ENCODE measurements at regions not wholly inside any gene's neighbourhood (a gene's known extent, or its start where the extent isn't known, plus 50 kb on each side); places are given as distances from the start of the nearest gene placed in this dataset.

DNA sequence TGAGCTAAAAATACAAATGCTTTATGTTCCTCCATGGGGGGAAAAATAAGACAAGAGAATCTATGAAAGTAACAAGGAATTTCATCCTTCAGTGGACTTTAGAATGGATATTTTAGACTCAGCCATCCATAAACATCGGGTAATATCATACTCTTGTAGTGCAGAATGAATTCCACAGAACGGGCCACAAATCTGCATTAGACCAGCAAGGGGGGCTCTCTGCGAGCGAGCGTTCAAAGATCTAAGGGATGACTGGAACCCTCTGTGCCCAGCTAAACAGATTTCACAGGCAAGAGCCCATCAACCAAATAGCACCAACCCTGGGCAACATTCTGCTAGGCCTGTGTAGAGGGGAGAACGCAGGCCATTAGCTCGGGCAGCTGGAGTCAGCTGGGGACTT, 537.9 kb upstream of the CDH11 start:
- DNase-seq (ENCODE audit: low read depth) = no peak
- no peak overlapping the region for H3K4me3 ChIP-seq (ENCODE audit: low read depth, low read length)
- no peak for TF ChIP-seq CTCF (IDR thresholded peaks at IDR 0.05; ENCODE audit: low read depth, low read length, missing control alignments)
- in situ Hi-C loops (cut with HindIII; ENCODE audit: low sequenced_read_pairs) = no loop called here

- peak; percentile 19 for DNase-seq (ENCODE audit: low read depth)
- H3K4me3 ChIP-seq (ENCODE audit: low read depth, low read length) = no peak overlapping the region
- in situ Hi-C loops (cut with HindIII; ENCODE audit: low sequenced_read_pairs) = no loop called here
- TF ChIP-seq CTCF (IDR thresholded peaks at IDR 0.05; ENCODE audit: low read depth, low read length, missing control alignments) = no peak
Observed at GRCh38 chr16:65658787-65659220, 536.9 kb upstream of the CDH11 start.

DNA sequence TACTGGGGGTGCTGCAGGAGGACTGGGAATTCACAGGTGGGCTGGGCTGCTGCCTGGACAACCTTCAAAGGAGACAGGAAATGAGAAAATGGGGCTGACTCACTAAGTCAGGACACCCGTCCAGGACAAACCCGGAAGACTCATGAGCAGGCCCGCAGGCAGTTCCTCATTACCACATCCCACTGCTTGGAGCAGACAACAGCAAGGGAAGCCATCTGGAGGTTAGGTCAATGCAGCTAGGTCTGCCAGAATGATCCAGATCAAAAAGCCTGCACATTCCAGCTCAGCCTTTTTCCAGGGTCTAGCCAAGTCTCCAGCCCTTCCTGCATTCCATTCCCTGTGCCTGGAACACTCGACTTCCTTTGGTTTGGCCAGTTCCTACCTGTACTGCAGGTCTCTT, 536.5 kb upstream of the CDH11 start:
- in situ Hi-C loops (cut with HindIII; ENCODE audit: low sequenced_read_pairs) = no loop called here

DNA sequence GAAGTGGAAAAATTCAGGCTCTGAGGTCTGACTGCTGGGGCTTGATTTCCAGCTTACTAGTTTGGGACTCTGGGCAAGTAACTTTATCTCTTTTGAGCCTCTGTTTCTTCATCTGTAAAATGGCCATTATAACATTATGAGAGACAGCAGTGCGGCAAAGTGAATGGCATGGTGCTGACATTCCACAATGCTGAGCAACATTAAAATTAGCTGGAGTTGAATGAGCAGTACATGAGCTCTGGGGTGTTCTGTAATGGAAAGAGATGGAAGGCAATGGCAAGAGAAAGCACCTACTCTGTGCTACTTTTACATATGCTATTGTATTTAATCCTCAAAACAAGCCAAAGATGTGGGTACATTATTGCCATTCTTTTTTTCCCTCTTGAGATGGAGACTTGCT, 535.7 kb upstream of the CDH11 start:
- in situ Hi-C loops (cut with HindIII; ENCODE audit: low sequenced_read_pairs) = no loop called here
- no peak for DNase-seq (ENCODE audit: low read depth)
- no peak overlapping the region for H3K4me3 ChIP-seq (ENCODE audit: low read depth, low read length)
- no peak for TF ChIP-seq CTCF (IDR thresholded peaks at IDR 0.05; ENCODE audit: low read depth, low read length, missing control alignments)

More for the DNA sequence above, 536.5 kb upstream of the CDH11 start:
- TF ChIP-seq CTCF (IDR thresholded peaks at IDR 0.05; ENCODE audit: low read depth, low read length, missing control alignments) = no peak
- H3K4me3 ChIP-seq (ENCODE audit: low read depth, low read length) = no peak overlapping the region
- DNase-seq (ENCODE audit: low read depth) = peak; percentile 92

DNA sequence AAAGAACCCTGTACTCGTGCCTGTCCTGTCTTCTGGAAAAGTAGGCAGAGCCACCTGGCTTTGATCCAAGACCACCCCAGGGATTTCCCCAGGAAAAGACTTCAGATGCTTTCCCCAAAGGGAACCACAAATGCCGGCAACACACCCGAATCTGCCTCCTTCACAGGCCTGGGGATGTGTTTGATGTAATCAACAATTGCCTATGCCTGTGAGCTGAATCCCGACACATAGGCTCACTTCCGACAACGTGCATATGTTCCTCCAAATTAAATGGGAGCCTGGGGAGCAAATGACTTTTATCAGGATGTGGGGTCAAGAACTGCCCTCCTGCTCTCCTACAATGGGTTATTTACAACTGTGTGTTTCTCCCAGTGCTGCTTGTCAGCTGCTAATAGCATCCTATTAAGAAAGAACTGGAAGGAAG, 535.2 kb upstream of the CDH11 start:
- TF ChIP-seq CTCF (IDR thresholded peaks at IDR 0.05; ENCODE audit: low read depth, low read length, missing control alignments) = no peak
- in situ Hi-C loops (cut with HindIII; ENCODE audit: low sequenced_read_pairs) = no loop called here
- DNase-seq (ENCODE audit: low read depth) = no peak
- H3K4me3 ChIP-seq (ENCODE audit: low read depth, low read length) = no peak overlapping the region

DNA sequence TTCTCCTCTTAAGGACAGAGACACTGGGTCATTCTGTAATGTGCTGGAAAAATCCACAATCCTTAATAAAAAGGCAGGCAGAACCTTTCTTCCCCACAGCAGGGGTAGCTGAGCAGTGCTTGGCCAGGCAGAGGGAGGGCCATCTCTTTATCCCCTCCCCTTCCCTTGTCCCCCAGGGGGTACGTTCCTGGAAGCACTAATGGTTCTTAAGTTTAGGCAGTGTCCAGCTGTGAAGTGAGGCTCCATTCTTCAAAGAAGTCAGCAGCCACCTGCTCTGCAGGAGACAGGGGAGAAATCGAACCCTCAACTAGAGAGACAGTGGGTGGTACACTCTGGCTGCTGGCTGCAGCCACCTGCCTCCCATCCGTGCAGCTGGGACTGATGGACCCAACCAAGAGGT, 533.9 kb upstream of the CDH11 start:
- H3K4me3 ChIP-seq (ENCODE audit: low read depth, low read length) = no peak overlapping the region
- DNase-seq (ENCODE audit: low read depth) = no peak
- TF ChIP-seq CTCF (IDR thresholded peaks at IDR 0.05; ENCODE audit: low read depth, low read length, missing control alignments) = no peak
- in situ Hi-C loops (cut with HindIII; ENCODE audit: low sequenced_read_pairs) = no loop called here

GRCh38 chr16:65648101-65648500, 526.2 kb upstream of the CDH11 start:
- DNase-seq (ENCODE audit: low read depth) = no peak
- no peak overlapping the region for H3K4me3 ChIP-seq (ENCODE audit: low read depth, low read length)
- in situ Hi-C loops (cut with HindIII; ENCODE audit: low sequenced_read_pairs) = no loop called here
- no peak for TF ChIP-seq CTCF (IDR thresholded peaks at IDR 0.05; ENCODE audit: low read depth, low read length, missing control alignments)

Measured in astrocyte of the cerebellum (primary cell).